H9 (cell line): ENCODE measurements at regions not wholly inside any gene's neighbourhood (a gene's known extent, or its start where the extent isn't known, plus 50 kb on each side); places are given as distances from the start of the nearest gene placed in this dataset.

ENCODE experiments used
- DNase-seq: peaks from one replicate; pipeline ENCODE4 v3.0.0-alpha.2; 2017
- H2AFZ ChIP-seq: one replicate; pipeline ENCODE4 v1.6.1; 2013; ENCODE audit warnings: mild to moderate bottlenecking, low read length, control low read depth, moderate library complexity
- H2AK5ac ChIP-seq: 2 replicates; pipeline ENCODE4 v1.6.1; 2013; ENCODE audit warnings: low read length, control low read depth, mixed read lengths; ENCODE audit not compliant: insufficient read length
- H2BK120ac ChIP-seq: one replicate; pipeline ENCODE4 v1.6.1; 2013; ENCODE audit warnings: low read depth, mild to moderate bottlenecking, low read length, control low read depth, inconsistent platforms; ENCODE audit not compliant: poor library complexity, severe bottlenecking
- H2BK12ac ChIP-seq: 2 replicates; pipeline ENCODE4 v1.6.1; 2013; ENCODE audit warnings: low read length, control low read depth, mixed read lengths, low read depth; ENCODE audit not compliant: insufficient read length
- H2BK15ac ChIP-seq: 2 replicates; pipeline ENCODE4 v1.6.1; 2013; ENCODE audit warnings: low read depth, low read length, control low read depth
- H2BK20ac ChIP-seq: one replicate; pipeline ENCODE4 v1.6.1; 2013; ENCODE audit warnings: low read depth, mild to moderate bottlenecking, low read length, control low read depth, inconsistent platforms; ENCODE audit not compliant: poor library complexity, severe bottlenecking
- H2BK5ac ChIP-seq: 2 replicates; pipeline ENCODE4 v1.6.1; 2013; ENCODE audit warnings: low read length, control low read depth, mixed read lengths; ENCODE audit not compliant: insufficient read length
- H3K14ac ChIP-seq: 2 replicates; pipeline ENCODE4 v1.6.1; 2013; ENCODE audit warnings: low read length, control low read depth; ENCODE audit not compliant: insufficient read depth
- H3K18ac ChIP-seq: 2 replicates; pipeline ENCODE4 v1.6.1; 2013; ENCODE audit warnings: low read depth, mild to moderate bottlenecking, mixed read lengths, low read length, control low read depth; ENCODE audit not compliant: insufficient read length
- H3K23ac ChIP-seq: 2 replicates; pipeline ENCODE4 v1.6.1; 2013; ENCODE audit warnings: low read length, control low read depth, mixed read lengths, low read depth; ENCODE audit not compliant: insufficient read length
- H3K23me2 ChIP-seq: 2 replicates; pipeline ENCODE4 v1.6.1; 2013; ENCODE audit warnings: low read depth, mild to moderate bottlenecking, mixed read lengths, low read length, control low read depth; ENCODE audit not compliant: insufficient read length, poor library complexity, severe bottlenecking
- H3K27ac ChIP-seq: 2 replicates; pipeline ENCODE4 v1.5.1; 2013; ENCODE audit warnings: low read length, control low read depth, mixed read lengths, low read depth; ENCODE audit not compliant: insufficient read length
- H3K27me3 ChIP-seq: 2 replicates; pipeline ENCODE4 v1.6.1; 2013; ENCODE audit warnings: low read length, control low read depth, inconsistent platforms; ENCODE audit not compliant: insufficient read depth
- H3K4ac ChIP-seq: 2 replicates; pipeline ENCODE4 v1.6.1; 2013; ENCODE audit warnings: low read depth, mild to moderate bottlenecking, control low read depth, inconsistent platforms, low read length, moderate library complexity
- H3K4me1 ChIP-seq: 2 replicates; pipeline ENCODE4 v1.6.1; 2013; ENCODE audit warnings: low read length, control low read depth, inconsistent platforms; ENCODE audit not compliant: insufficient read depth
- H3K4me2 ChIP-seq: 2 replicates; pipeline ENCODE4 v1.6.1; 2013; ENCODE audit warnings: low read length, control low read depth, mixed read lengths; ENCODE audit not compliant: insufficient read length, insufficient read depth
- H3K56ac ChIP-seq: 2 replicates; pipeline ENCODE4 v1.6.1; 2013; ENCODE audit warnings: low read depth, mild to moderate bottlenecking, mixed read lengths, low read length, control low read depth; ENCODE audit not compliant: insufficient read length
- H3K79me1 ChIP-seq: 2 replicates; pipeline ENCODE4 v1.6.1; 2013; ENCODE audit warnings: low read depth, mild to moderate bottlenecking, moderate library complexity, low read length, control low read depth, inconsistent platforms; ENCODE audit not compliant: insufficient read depth, poor library complexity, severe bottlenecking
- H3K79me2 ChIP-seq: 2 replicates; pipeline ENCODE4 v1.6.1; 2013; ENCODE audit warnings: low read length, control low read depth, inconsistent platforms; ENCODE audit not compliant: insufficient read depth
- H3K9ac ChIP-seq: 2 replicates; pipeline ENCODE4 v1.6.1; 2013; ENCODE audit warnings: low read length, control low read depth, mixed read lengths; ENCODE audit not compliant: insufficient read length; ENCODE audit errors: extremely low read depth
- H3K9me3 ChIP-seq: one replicate; pipeline ENCODE4 v1.6.1; 2013; ENCODE audit warnings: low read depth, low read length, inconsistent platforms; ENCODE audit not compliant: control insufficient read depth
- H3T11ph ChIP-seq: one replicate; pipeline ENCODE4 v1.6.1; 2013; ENCODE audit warnings: mild to moderate bottlenecking, low read length, control low read depth, inconsistent platforms
- H4K20me1 ChIP-seq: one replicate; pipeline ENCODE4 v1.6.1; 2013; ENCODE audit not compliant: control insufficient read depth, insufficient read length, insufficient read depth
- H4K5ac ChIP-seq: 2 replicates; pipeline ENCODE4 v1.6.1; 2013; ENCODE audit warnings: low read depth, mild to moderate bottlenecking, mixed read lengths, low read length, control low read depth; ENCODE audit not compliant: insufficient read length
- H4K8ac ChIP-seq: replicated peaks from 2 replicates; pipeline ENCODE4 v1.6.1; 2013; ENCODE audit warnings: low read length, control low read depth, mixed read lengths, low read depth; ENCODE audit not compliant: insufficient read length
- H4K91ac ChIP-seq: 2 replicates; pipeline ENCODE4 v1.6.1; 2013; ENCODE audit warnings: low read depth, mild to moderate bottlenecking, moderate library complexity, mixed read lengths, low read length, control low read depth; ENCODE audit not compliant: insufficient read length
- H3K27ac Mint-ChIP-seq, 3 experiments: 2 replicates in 2 of 3; 3 replicates in 1 of 3; pipeline ENCODE4 v1.8.0; 2020 to 2021; ENCODE audit warnings: mixed read lengths in 3 of 3, mild to moderate bottlenecking in 1 of 3, moderate library complexity in 1 of 3
- H3K27me3 Mint-ChIP-seq: 2 replicates; pipeline ENCODE4 v1.8.0; 2021; ENCODE audit warnings: low read depth, mild to moderate bottlenecking, moderate library complexity, mixed read lengths
- H3K36me3 Mint-ChIP-seq, 3 experiments: 2 replicates in 2 of 3; 3 replicates in 1 of 3; pipeline ENCODE4 v1.8.0; 2020 to 2021; ENCODE audit warnings: low read depth in 3 of 3, mixed read lengths in 3 of 3; ENCODE audit not compliant: insufficient read depth in 1 of 3
- H3K4me1 Mint-ChIP-seq, 2 experiments: 2 replicates each; pipeline ENCODE4 v1.8.0; 2020; ENCODE audit warnings: mixed read lengths in 2 of 2
- H3K4me3 Mint-ChIP-seq, 2 experiments: 2 replicates in 1 of 2; 3 replicates in 1 of 2; pipeline ENCODE4 v1.8.0; 2020 to 2021; ENCODE audit warnings: mild to moderate bottlenecking in 2 of 2, mixed read lengths in 2 of 2, moderate library complexity in 1 of 2
- H3K9me3 Mint-ChIP-seq, 2 experiments: 2 replicates in 1 of 2; 3 replicates in 1 of 2; pipeline ENCODE4 v1.8.0; 2020; ENCODE audit warnings: mild to moderate bottlenecking in 2 of 2, mixed read lengths in 2 of 2, moderate library complexity in 1 of 2
- CTCF ChIP-seq: fragments of 200-600 bp; sonication (generic); conservative IDR thresholded peaks from 3 replicates; pipeline ENCODE4 v1.8.0; 2021; ENCODE audit warnings: antibody characterized with exemption, mild to moderate bottlenecking
- WGBS: extraction: QIAGEN DNeasy Blood & Tissue Kit; methylation state at CpG from one replicate; pipeline ENCODE4 v1.1.7; 2013; ENCODE audit warnings: missing lambda C conversion rate, low lambda C conversion rate, mixed read lengths; ENCODE audit not compliant: insufficient read length; ENCODE audit errors: extremely low coverage; 5-methylcytosine and 5-hydroxymethylcytosine counted together

DNA sequence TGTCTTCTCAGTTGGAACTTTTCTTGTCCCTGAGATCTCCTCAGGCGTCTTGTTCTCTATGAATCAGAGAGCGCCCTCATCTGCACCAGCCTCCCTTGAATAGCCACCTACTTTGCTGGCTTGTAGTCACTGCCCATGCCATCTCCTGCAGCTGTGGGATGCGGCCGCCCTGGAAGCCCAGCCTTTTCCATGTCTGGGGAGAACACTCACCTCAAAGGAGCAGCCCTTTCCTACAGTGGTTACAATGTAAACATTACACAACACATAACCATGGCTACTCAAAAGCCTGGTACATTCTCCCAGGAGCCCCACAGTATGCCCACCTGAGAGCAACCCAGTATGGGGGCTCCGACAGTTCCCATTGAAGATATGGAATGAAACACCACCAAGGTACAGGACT lies 351.0 kb downstream of the EN1 start:
- H3K23ac ChIP-seq = no peak overlapping the region
- no peak overlapping the region for H3K56ac ChIP-seq
- H4K91ac ChIP-seq = no peak overlapping the region
- no peak overlapping the region for H3K4me3 Mint-ChIP-seq
- no peak overlapping the region for H2BK12ac ChIP-seq
- peaks cover 31 to 34% of the 10 kb centered on the region in 2 experiments for H3K4me1 Mint-ChIP-seq
- TF ChIP-seq CTCF = no peak
- no peaks in the 10 kb centered on the region for H3K9me3 ChIP-seq
- H3T11ph ChIP-seq = no peak overlapping the region
- no peaks in the 10 kb centered on the region for H4K20me1 ChIP-seq
- peaks cover 4 to 5% of the 10 kb centered on the region in 2 experiments; a peak in 4 of 5 replicates for H3K9me3 Mint-ChIP-seq
- H2BK120ac ChIP-seq = no peak overlapping the region
- H3K79me2 ChIP-seq = no peaks in the 10 kb centered on the region
- no peak for DNase-seq
- H3K27ac ChIP-seq = no peak overlapping the region
- H3K36me3 Mint-ChIP-seq = peaks cover 2 to 6% (median 4%) of the 10 kb centered on the region in 3 experiments; a peak in 6 of 7 replicates
- H3K4me2 ChIP-seq = no peak overlapping the region
- H3K23me2 ChIP-seq = no peaks in the 10 kb centered on the region
- no peak overlapping the region for H2BK15ac ChIP-seq
- H3K4ac ChIP-seq = no peak overlapping the region
- H3K27me3 Mint-ChIP-seq = peaks cover 6% of the 10 kb centered on the region
- no peak overlapping the region for H2AK5ac ChIP-seq
- H4K5ac ChIP-seq = no peak overlapping the region
- no peak overlapping the region for H3K18ac ChIP-seq
- H3K27me3 ChIP-seq = no peaks in the 10 kb centered on the region
- H2AFZ ChIP-seq = no peak overlapping the region
- no peak overlapping the region for H4K8ac ChIP-seq
- no peak overlapping the region for H3K9ac ChIP-seq
- H2BK20ac ChIP-seq = no peak overlapping the region
- H2BK5ac ChIP-seq = no peak overlapping the region
- no CpG with 5 or more reads among the region's 5 CpGs for WGBS
- no peak overlapping the region for H3K14ac ChIP-seq
- H3K79me1 ChIP-seq = no peaks in the 10 kb centered on the region
- no peak overlapping the region; a peak in 1 of 7 replicates for H3K27ac Mint-ChIP-seq
- peaks cover 7% of the 10 kb centered on the region; the same call in 1 of the 2 replicates for H3K4me1 ChIP-seq
